RWPE2 (cell line): ENCODE measurements at regions not wholly inside any gene's neighbourhood (a gene's known extent, or its start where the extent isn't known, plus 50 kb on each side); places are given as distances from the start of the nearest gene placed in this dataset.

Experiments
- ATAC-seq: fragments of 200-7000 bp; cut with Tn5 transposase; 3 replicates; pipeline ENCODE4 v1.9.1; 2021; ENCODE audit warnings: low read depth
- DNase-seq: peaks from one replicate; pipeline ENCODE4 v3.0.0-alpha.2; 2020; ENCODE audit warnings: low spot score
- H3K27ac ChIP-seq: fragments of 450-650 bp; 2 replicates; pipeline ENCODE4 v1.5.1; 2017; ENCODE audit warnings: mild to moderate bottlenecking; ENCODE audit not compliant: poor library complexity, severe bottlenecking
- H3K27me3 ChIP-seq: fragments of 250-450 bp; sonication (Bioruptor Pico); 2 replicates; pipeline ENCODE4 v1.5.1; 2021; ENCODE audit warnings: mild to moderate bottlenecking, moderate library complexity; ENCODE audit not compliant: insufficient read depth, poor library complexity, severe bottlenecking
- H3K36me3 ChIP-seq: fragments of 250-450 bp; sonication (Bioruptor Pico); 2 replicates; pipeline ENCODE4 v1.5.1; 2020; ENCODE audit warnings: low read depth, mild to moderate bottlenecking, moderate library complexity
- H3K4me1 ChIP-seq: fragments of 250-450 bp; sonication (Bioruptor Pico); 2 replicates; pipeline ENCODE4 v1.5.1; 2021; ENCODE audit warnings: mild to moderate bottlenecking, moderate library complexity; ENCODE audit not compliant: insufficient read depth, poor library complexity, severe bottlenecking
- H3K4me3 ChIP-seq: fragments of 250-450 bp; sonication (Bioruptor Pico); 2 replicates; pipeline ENCODE4 v1.5.1; 2021; ENCODE audit warnings: mild to moderate bottlenecking, moderate library complexity; ENCODE audit not compliant: severe bottlenecking
- H3K9me3 ChIP-seq: fragments of 250-450 bp; sonication (Bioruptor Pico); 2 replicates; pipeline ENCODE4 v1.5.1; 2021; ENCODE audit warnings: mild to moderate bottlenecking, moderate library complexity; ENCODE audit not compliant: severe bottlenecking
- TF ChIP-seq, protein P1 (sequence below): fragments of 450-650 bp; IDR thresholded peaks from one replicate; pipeline ENCODE4 v1.5.1; 2017; ENCODE audit warnings: mild to moderate bottlenecking, moderate library complexity; ENCODE audit not compliant: poor library complexity, severe bottlenecking

DNA sequence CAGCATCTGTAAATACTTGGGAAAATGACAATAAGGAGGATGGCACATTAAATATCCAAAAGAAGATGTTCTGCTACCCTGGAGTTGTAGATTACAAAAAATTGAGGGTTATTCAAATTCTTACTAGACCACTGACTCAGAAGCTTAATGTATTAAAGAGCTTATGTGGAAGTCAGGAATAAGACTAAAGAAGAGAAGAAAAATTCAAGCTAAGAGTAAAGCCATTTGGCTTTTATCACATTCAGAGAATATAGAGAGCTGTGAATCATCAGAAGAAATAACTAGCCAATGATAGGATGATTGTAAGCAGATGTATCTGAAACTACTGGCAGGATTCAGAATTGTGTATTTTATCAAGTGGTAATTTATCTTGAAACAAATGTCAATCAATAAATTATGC lies 237.0 kb downstream of the TBX15 start:
- Histone ChIP-seq H3K4me1 (no peaks in the 10 kb centered on the region), H3K27me3 (no peaks in the 10 kb centered on the region), H3K4me3 (no peak overlapping the region), H3K27ac (no peak overlapping the region), H3K36me3 (no peaks in the 10 kb centered on the region), H3K9me3 (no peaks in the 10 kb centered on the region)
- TF ChIP-seq, protein P1, sequence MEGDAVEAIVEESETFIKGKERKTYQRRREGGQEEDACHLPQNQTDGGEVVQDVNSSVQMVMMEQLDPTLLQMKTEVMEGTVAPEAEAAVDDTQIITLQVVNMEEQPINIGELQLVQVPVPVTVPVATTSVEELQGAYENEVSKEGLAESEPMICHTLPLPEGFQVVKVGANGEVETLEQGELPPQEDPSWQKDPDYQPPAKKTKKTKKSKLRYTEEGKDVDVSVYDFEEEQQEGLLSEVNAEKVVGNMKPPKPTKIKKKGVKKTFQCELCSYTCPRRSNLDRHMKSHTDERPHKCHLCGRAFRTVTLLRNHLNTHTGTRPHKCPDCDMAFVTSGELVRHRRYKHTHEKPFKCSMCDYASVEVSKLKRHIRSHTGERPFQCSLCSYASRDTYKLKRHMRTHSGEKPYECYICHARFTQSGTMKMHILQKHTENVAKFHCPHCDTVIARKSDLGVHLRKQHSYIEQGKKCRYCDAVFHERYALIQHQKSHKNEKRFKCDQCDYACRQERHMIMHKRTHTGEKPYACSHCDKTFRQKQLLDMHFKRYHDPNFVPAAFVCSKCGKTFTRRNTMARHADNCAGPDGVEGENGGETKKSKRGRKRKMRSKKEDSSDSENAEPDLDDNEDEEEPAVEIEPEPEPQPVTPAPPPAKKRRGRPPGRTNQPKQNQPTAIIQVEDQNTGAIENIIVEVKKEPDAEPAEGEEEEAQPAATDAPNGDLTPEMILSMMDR = no peak
- ATAC-seq (no peak), DNase-seq (no peak)

DNA sequence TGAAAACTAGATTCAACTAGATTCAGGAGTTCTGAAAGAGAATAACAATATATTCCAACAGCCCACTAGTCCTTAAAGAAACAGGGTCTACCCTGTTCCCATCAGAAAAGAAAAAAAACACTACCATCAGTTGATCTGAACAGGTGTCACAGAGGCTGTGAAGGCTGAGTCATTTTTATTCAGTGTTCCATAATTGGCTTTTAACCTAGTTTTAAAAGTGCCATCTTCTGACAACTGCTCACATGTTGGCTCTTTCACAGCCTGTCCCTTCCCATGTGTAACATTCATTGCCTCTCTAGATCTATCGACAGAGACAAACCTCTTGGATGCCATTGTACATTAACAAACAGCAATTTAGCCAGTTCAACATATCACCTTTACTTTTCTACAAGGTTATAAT lies 243.7 kb downstream of the TBX15 start:
- TF ChIP-seq, protein P1 = no peak
- Histone ChIP-seq H3K4me1 (no peaks in the 10 kb centered on the region), H3K9me3 (no peaks in the 10 kb centered on the region), H3K4me3 (no peak overlapping the region), H3K27ac (no peak overlapping the region), H3K27me3 (peaks cover 7% of the 10 kb centered on the region), H3K36me3 (no peaks in the 10 kb centered on the region)
- ATAC-seq (no peak), DNase-seq (no peak)

DNA sequence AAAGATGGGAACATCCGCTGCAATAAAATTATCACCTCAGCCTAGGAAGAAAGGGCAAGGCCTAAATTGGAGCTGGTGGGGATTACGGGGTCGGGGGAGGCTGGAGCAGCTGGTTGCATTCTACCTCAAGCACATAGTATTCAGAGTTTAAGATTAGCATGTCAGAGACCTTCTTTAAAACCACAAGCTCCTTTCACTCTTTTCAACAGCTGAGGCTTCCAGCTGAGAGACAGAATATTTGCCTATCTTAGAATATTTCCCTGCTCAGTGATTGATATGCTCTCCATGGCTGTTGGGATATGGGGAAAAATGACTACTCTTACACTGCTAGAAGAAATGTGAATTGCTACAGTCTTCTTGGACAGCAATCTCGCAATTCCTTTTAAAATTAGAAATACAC lies 248.6 kb downstream of the TBX15 start:
- TF ChIP-seq, protein P1 = no peak
- no peak for DNase-seq
- Histone ChIP-seq H3K4me3 (no peak overlapping the region), H3K36me3 (no peaks in the 10 kb centered on the region), H3K27me3 (peaks cover 7% of the 10 kb centered on the region), H3K27ac (no peak overlapping the region), H3K9me3 (no peaks in the 10 kb centered on the region), H3K4me1 (no peaks in the 10 kb centered on the region)
- no peak for ATAC-seq

DNA sequence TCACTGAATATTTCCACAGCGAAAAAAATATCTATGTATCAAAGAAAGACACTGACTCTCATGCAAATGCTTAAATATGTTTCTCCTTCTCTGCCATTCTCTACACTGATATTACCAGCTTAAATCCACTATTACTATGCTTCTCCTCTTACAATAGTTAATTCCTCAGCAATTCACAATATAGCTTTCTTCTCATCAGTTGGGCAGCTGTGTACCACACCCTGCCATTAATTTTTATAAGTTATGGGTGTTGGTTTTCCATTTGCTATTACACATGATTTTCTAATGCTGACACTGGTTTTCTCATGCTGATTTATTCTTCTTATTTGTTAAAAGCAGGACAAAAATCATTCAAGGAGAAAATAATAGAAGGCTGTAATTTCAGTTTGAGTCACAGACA lies 251.8 kb downstream of the TBX15 start:
- ATAC-seq (no peak), DNase-seq (no peak)
- Histone ChIP-seq H3K4me1 (no peaks in the 10 kb centered on the region), H3K27ac (no peak overlapping the region), H3K27me3 (peaks cover 3% of the 10 kb centered on the region), H3K9me3 (no peaks in the 10 kb centered on the region), H3K36me3 (no peaks in the 10 kb centered on the region), H3K4me3 (no peak overlapping the region)
- TF ChIP-seq, protein P1 = no peak

DNA sequence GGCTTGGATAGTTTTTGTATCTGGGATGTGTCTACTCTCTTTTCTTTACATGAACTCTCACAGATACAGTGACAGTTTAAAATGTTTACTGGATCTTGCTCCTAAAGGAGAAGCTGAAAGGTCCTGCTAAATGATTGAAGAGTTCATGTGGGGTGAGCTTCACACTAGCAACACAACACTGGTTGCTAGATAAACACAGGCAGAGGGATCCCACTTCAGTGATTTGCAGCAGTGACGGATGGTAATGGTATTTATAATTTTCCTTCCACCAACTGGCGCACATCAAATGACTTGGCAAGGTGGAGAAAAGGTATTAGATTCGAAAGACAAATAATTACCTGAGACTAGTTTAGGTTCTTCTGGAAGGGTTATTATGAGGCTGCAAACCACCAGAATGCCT lies 270.2 kb downstream of the TBX15 start:
- Histone ChIP-seq H3K4me1 (no peaks in the 10 kb centered on the region), H3K9me3 (no peaks in the 10 kb centered on the region), H3K36me3 (no peaks in the 10 kb centered on the region), H3K27me3 (peaks cover 5% of the 10 kb centered on the region), H3K27ac (no peak overlapping the region), H3K4me3 (no peak overlapping the region)
- TF ChIP-seq, protein P1 = no peak
- DNase-seq = no peak
- ATAC-seq = no peak
